HG02943 (cell line): ENCODE measurements at regions not wholly inside any gene's neighbourhood (a gene's known extent, or its start where the extent isn't known, plus 50 kb on each side); places are given as distances from the start of the nearest gene placed in this dataset.
"Not testable (repeated sequence)": the region's sequence is repeated elsewhere in the genome, so short reads cannot be mapped to it uniquely, and the experiment has no call there.

ENCODE experiments used
- ATAC-seq: cut with Tn5 transposase; IDR thresholded peaks from one replicate; pipeline ENCODE4 v1.9.1; 2021; ENCODE audit warnings: mild to moderate bottlenecking, low read depth, moderate library complexity; ENCODE audit not compliant: unreplicated experiment

- no peak for ATAC-seq
Measured at GRCh38 chr2:53498210-53498609, 269.4 kb upstream of the CHAC2 start.

GRCh38 chr2:53497020-53497419 lies 270.6 kb upstream of the CHAC2 start:
- ATAC-seq = no peak

GRCh38 chr2:53493210-53493609 lies 274.4 kb upstream of the CHAC2 start:
- ATAC-seq = no peak

GRCh38 chr2:53490659-53491058 lies 276.9 kb upstream of the CHAC2 start:
- ATAC-seq = no peak

GRCh38 chr2:53486185-53486899 lies 281.3 kb upstream of the CHAC2 start:
- not testable (repeated sequence) for ATAC-seq

- ATAC-seq = no peak
Measured at GRCh38 chr2:53485021-53485728, 282.4 kb upstream of the CHAC2 start.

- no peak for ATAC-seq
Measured at GRCh38 chr2:53484531-53484930, 283.1 kb upstream of the CHAC2 start.

- no peak for ATAC-seq
Measured at GRCh38 chr2:53477517-53477916, 290.1 kb upstream of the CHAC2 start.

- ATAC-seq = no peak
Measured at GRCh38 chr2:53476834-53477233, 290.8 kb upstream of the CHAC2 start.

GRCh38 chr2:53475766-53476165 lies 291.8 kb upstream of the CHAC2 start:
- ATAC-seq = no peak

- no peak for ATAC-seq
Measured at GRCh38 chr2:53475321-53475720, 292.3 kb upstream of the CHAC2 start.

- no peak for ATAC-seq
Measured at GRCh38 chr2:53474914-53475313, 292.7 kb upstream of the CHAC2 start.

- no peak for ATAC-seq
Measured at GRCh38 chr2:53473775-53474311, 293.8 kb upstream of the CHAC2 start.

- ATAC-seq = no peak
Measured at GRCh38 chr2:53473236-53473635, 294.4 kb upstream of the CHAC2 start.

- ATAC-seq = no peak
Measured at GRCh38 chr2:53467467-53468180, 300.0 kb upstream of the CHAC2 start.

GRCh38 chr2:53463806-53464726 lies 303.5 kb upstream of the CHAC2 start:
- no peak for ATAC-seq

- ATAC-seq = no peak
Measured at GRCh38 chr2:53460937-53461336, 306.7 kb upstream of the CHAC2 start.

- ATAC-seq = no peak
Measured at GRCh38 chr2:53460347-53460746, 307.3 kb upstream of the CHAC2 start.

- no peak for ATAC-seq
Measured at GRCh38 chr2:53455094-53455493, 312.5 kb upstream of the CHAC2 start.
